ENCODE measurements at regions not wholly inside any gene's neighbourhood (a gene's known extent, or its start where the extent isn't known, plus 50 kb on each side); places are given as distances from the start of the nearest gene placed in this dataset.
"Not testable (repeated sequence)": the region's sequence is repeated elsewhere in the genome, so short reads cannot be mapped to it uniquely, and the experiment has no call there.

- DNase-seq (ENCODE audit: low read depth), result no peak
- no peak overlapping the region for H3K4me3 ChIP-seq (ENCODE audit: low read depth, low read length)
- no peak for TF ChIP-seq CTCF (conservative IDR thresholded peaks at IDR 0.05; ENCODE audit: low read depth, low read length)
Measured at GRCh38 chr4:64125354-64125753, 283.9 kb downstream of the TECRL start.

GRCh38 chr4:64121803-64122202, 287.4 kb downstream of the TECRL start:
- no peak for TF ChIP-seq CTCF (conservative IDR thresholded peaks at IDR 0.05; ENCODE audit: low read depth, low read length)

GRCh38 chr4:64105903-64106302, 303.3 kb downstream of the TECRL start:
- H3K4me3 ChIP-seq (ENCODE audit: low read depth, low read length), result no peak overlapping the region
- DNase-seq (ENCODE audit: low read depth), result no peak
- no peak for TF ChIP-seq CTCF (conservative IDR thresholded peaks at IDR 0.05; ENCODE audit: low read depth, low read length)

More at GRCh38 chr4:64121803-64122202, 287.4 kb downstream of the TECRL start:
- H3K4me3 ChIP-seq (ENCODE audit: low read depth, low read length), result no peak overlapping the region
- DNase-seq (ENCODE audit: low read depth), result no peak

- no peak for TF ChIP-seq CTCF (conservative IDR thresholded peaks at IDR 0.05; ENCODE audit: low read depth, low read length)
- H3K4me3 ChIP-seq (ENCODE audit: low read depth, low read length), result no peak overlapping the region
- no peak for DNase-seq (ENCODE audit: low read depth)
Measured at GRCh38 chr4:64095398-64095797, 313.9 kb downstream of the TECRL start.

GRCh38 chr4:64079316-64079715, 329.9 kb downstream of the TECRL start:
- H3K4me3 ChIP-seq (ENCODE audit: low read depth, low read length), result no peak overlapping the region
- TF ChIP-seq CTCF (conservative IDR thresholded peaks at IDR 0.05; ENCODE audit: low read depth, low read length), result no peak
- no peak for DNase-seq (ENCODE audit: low read depth)

GRCh38 chr4:64068096-64068495, 341.2 kb downstream of the TECRL start:
- H3K4me3 ChIP-seq (ENCODE audit: low read depth, low read length), result no peak overlapping the region
- no peak for TF ChIP-seq CTCF (conservative IDR thresholded peaks at IDR 0.05; ENCODE audit: low read depth, low read length)
- no peak for DNase-seq (ENCODE audit: low read depth)

- no peak for DNase-seq (ENCODE audit: low read depth)
- H3K4me3 ChIP-seq (ENCODE audit: low read depth, low read length), result no peak overlapping the region
- no peak for TF ChIP-seq CTCF (conservative IDR thresholded peaks at IDR 0.05; ENCODE audit: low read depth, low read length)
Measured at GRCh38 chr4:64062991-64063390, 346.3 kb downstream of the TECRL start.

- not testable (repeated sequence) for H3K4me3 ChIP-seq (ENCODE audit: low read depth, low read length); DNase-seq (ENCODE audit: low read depth)
Measured at GRCh38 chr4:64037033-64037432, 372.2 kb downstream of the TECRL start.

Measured in choroid plexus epithelial cell (primary cell).